ENCODE measurements at regions not wholly inside any gene's neighbourhood (a gene's known extent, or its start where the extent isn't known, plus 50 kb on each side); places are given as distances from the start of the nearest gene placed in this dataset.

DNA sequence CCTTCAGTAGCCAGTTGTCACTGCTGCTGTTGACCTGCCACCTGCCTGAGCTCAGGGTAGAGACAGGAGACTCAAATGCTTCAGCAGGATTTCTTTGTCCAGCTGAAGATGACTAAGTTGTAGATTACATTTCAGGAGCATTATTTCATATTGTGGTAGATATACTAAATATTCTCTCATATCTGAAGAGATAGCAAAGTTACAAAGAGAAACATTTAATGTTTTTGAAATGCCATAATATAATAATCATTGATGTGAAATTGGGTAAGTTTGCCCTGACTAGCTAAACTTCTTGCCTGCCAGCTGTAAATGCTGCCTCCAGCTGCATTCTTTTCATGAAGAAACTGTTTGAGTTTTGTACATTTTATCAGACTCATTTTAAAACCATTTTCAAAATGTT is 247.6 kb upstream of the CNKSR2 start:
- ATAC-seq (no peak), DNase-seq (no peak)
- Mint-ChIP-seq H3K36me3 (no peaks in the 10 kb centered on the region), H3K27me3 (no peaks in the 10 kb centered on the region), H3K27ac (no peak overlapping the region), H3K4me1 (no peaks in the 10 kb centered on the region), H3K4me3 (no peak overlapping the region), H3K9me3 (ENCODE audit: low read depth) (no peaks in the 10 kb centered on the region)
- CTCF ChIA-PET, result no interaction called here

DNA sequence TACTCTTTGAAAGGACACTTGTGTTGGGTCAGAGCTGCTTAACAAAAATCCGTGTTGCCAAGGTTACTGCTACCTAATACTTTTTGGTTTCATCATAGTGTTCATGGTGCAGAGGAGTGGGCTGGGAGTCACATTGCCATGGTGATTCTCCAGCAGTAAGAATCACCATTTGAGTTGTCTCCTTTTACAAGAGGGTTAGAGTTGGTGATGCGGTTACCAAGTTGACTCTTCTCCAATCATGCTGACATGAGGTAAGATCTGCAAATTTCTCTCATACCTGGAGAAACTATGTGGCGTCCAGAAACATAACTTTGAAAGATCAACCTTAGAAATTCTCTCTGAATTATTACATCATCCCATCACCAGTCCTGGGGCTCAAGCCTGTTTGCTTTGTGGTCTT is 242.9 kb upstream of the CNKSR2 start:
- CTCF ChIA-PET, result no interaction called here
- Mint-ChIP-seq H3K36me3 (no peaks in the 10 kb centered on the region), H3K27me3 (no peaks in the 10 kb centered on the region), H3K9me3 (ENCODE audit: low read depth) (no peaks in the 10 kb centered on the region), H3K4me1 (no peaks in the 10 kb centered on the region), H3K4me3 (no peak overlapping the region), H3K27ac (no peak overlapping the region)
- ATAC-seq, result no peak
- no peak for DNase-seq

DNA sequence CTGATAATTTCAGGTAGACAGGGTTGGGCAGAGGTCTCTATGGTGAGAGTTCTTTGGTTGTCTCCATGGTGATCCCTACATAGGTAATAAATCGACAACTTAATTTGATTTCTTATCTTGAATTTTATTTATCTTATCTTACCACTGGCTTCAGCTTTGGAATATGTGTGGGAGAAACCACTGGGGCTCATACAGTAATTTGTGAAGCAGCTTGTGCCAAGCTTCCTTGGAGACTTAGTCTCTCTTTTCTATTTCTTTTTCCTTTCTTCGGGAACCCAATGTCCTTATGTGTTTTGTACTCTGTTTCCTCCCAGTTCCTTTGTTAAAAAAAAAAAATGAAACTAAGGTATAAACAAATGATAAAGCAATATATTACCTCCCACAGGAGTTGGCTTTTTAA is 242.4 kb upstream of the CNKSR2 start:
- CTCF ChIA-PET, result no interaction called here
- H3K27ac Mint-ChIP-seq, result no peak overlapping the region
- H3K36me3 Mint-ChIP-seq, result no peaks in the 10 kb centered on the region
- H3K4me3 Mint-ChIP-seq, result no peak overlapping the region
- ATAC-seq (no peak), DNase-seq (no peak)
- no peaks in the 10 kb centered on the region for H3K4me1 Mint-ChIP-seq
- H3K9me3 Mint-ChIP-seq (ENCODE audit: low read depth), result no peaks in the 10 kb centered on the region
- H3K27me3 Mint-ChIP-seq, result no peaks in the 10 kb centered on the region

DNA sequence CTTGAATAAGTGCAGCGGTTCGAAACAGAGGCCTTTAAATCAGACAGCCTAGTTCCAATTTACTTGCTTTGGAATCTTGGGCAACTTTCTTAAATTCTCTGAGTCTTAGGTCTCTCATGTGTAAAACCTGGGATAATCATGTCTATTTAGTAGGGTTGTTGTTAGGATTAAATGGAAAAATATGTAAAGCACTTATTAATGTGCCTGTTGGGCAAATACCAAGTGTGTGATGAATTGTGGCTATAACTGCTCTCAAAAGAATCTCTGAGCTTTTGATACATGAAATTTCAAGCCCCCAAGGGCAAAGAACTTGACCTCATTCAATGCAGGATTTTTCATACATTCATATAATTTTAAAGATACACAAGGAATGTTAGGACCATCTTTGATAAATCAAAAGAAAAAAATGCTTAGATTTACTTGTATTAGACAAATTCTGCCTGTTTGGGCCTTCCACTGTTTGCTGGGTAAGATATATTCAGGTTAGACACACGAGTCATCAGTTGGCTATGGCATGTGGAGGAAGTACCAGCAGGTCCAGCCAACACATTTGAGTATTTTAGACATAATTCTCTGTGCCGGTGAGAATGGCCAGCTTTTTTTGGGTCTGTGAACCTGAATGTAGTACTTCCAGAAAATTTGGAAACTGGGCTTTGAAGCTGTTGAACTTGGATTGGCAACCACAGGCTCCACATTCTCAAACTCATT is 241.4 kb upstream of the CNKSR2 start:
- Mint-ChIP-seq H3K27ac (no peak overlapping the region), H3K9me3 (ENCODE audit: low read depth) (no peaks in the 10 kb centered on the region), H3K27me3 (no peaks in the 10 kb centered on the region), H3K4me3 (no peak overlapping the region), H3K36me3 (no peaks in the 10 kb centered on the region), H3K4me1 (no peaks in the 10 kb centered on the region)
- CTCF ChIA-PET, result no interaction called here
- ATAC-seq (no peak), DNase-seq (no peak)

DNA sequence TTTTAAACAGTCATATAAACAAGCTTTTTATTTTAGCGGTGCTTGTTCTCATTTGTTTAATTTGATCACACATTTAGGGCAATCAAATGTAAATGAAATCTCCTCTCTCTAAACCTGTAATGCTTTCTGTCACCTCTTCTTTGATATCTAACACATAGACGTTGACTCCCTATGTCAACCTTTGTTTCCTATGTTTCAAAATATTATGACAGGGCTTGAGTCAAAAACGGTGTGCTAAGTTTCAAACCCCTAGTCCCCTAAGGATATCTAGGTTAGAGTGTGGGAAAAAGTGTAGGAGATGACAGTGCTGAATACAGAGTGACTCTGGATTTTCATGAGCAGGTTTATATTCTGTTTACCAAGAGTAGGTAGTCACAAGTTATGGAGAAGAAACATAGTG is 224.0 kb upstream of the CNKSR2 start:
- H3K27me3 Mint-ChIP-seq, result no peaks in the 10 kb centered on the region
- H3K36me3 Mint-ChIP-seq, result no peaks in the 10 kb centered on the region
- DNase-seq, result no peak
- no peaks in the 10 kb centered on the region for H3K9me3 Mint-ChIP-seq (ENCODE audit: low read depth)
- H3K27ac Mint-ChIP-seq, result no peak overlapping the region
- no peak overlapping the region for H3K4me3 Mint-ChIP-seq
- ATAC-seq, result no peak
- CTCF ChIA-PET, result no interaction called here
- no peaks in the 10 kb centered on the region for H3K4me1 Mint-ChIP-seq

DNA sequence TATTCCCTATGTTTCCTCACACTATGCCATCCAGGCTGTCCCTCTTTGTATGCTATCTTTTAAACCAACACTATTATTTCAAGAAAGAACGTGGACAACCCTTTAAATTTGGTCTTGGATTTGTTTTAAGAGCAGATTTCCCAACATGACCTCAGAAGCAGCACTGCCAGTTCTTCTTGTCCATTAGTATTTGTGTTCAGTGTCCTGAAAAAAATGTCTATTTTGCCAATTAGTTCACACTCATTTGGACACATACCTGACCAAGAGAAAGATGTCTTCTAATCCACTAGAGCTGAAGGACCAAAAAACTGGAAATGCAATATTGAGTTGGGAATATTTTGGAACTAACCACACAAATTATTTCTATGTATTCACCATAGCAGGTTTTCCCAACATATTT is 223.2 kb upstream of the CNKSR2 start:
- CTCF ChIA-PET, result no interaction called here
- H3K4me3 Mint-ChIP-seq, result no peak overlapping the region

DNA sequence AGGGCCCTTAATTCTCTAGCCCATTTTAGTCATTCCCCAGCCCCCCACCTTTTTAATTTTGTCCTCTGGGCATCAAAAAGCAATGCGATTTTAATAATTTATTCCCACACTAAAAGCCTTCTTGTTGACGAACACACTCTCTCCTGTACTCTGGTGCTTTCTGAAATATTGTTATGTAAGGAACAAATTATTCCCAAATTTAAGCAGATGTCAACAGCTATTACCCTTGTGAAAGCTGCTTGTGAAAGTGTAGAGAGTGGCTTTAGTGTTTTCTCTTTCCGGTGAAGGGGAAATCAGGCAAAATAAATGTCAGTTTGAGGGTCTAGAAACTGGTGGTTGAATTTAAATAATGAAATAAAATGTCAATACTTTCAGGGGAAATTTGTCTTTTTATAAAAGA is 221.2 kb upstream of the CNKSR2 start:
- ATAC-seq (no peak), DNase-seq (no peak)
- H3K27ac Mint-ChIP-seq, result no peak overlapping the region
- H3K36me3 Mint-ChIP-seq, result no peaks in the 10 kb centered on the region
- H3K4me1 Mint-ChIP-seq, result no peaks in the 10 kb centered on the region
- CTCF ChIA-PET, result no interaction called here
- H3K27me3 Mint-ChIP-seq, result no peaks in the 10 kb centered on the region
- no peaks in the 10 kb centered on the region for H3K9me3 Mint-ChIP-seq (ENCODE audit: low read depth)
- no peak overlapping the region for H3K4me3 Mint-ChIP-seq

More for the DNA sequence above, 223.2 kb upstream of the CNKSR2 start:
- DNase-seq, result no peak
- ATAC-seq, result no peak
- H3K4me1 Mint-ChIP-seq, result no peaks in the 10 kb centered on the region
- H3K36me3 Mint-ChIP-seq, result no peaks in the 10 kb centered on the region
- H3K27ac Mint-ChIP-seq, result no peak overlapping the region
- no peaks in the 10 kb centered on the region for H3K27me3 Mint-ChIP-seq
- no peaks in the 10 kb centered on the region for H3K9me3 Mint-ChIP-seq (ENCODE audit: low read depth)

DNA sequence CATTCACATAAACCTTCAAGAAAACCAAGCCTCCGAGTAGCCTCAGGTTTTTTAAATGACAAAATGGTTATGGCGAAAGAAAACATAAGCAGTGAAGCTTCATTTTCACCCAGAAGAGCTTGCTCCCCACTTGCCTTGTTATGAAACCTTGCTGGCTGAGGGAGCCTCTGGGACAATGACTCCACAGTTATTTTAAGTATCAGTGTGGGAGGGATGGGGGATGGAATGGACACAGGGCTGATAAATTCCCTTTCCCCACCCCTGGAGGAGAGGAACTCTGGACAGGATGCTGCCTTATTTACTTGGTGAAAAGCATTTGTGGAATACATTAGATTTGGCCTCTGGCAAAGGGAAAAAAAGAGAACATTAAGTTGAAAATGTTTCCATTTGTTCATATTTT is 220.7 kb upstream of the CNKSR2 start:
- no peak overlapping the region for H3K4me3 Mint-ChIP-seq
- no peak for DNase-seq
- no peak overlapping the region for H3K27ac Mint-ChIP-seq
- CTCF ChIA-PET, result no interaction called here
- no peaks in the 10 kb centered on the region for H3K27me3 Mint-ChIP-seq
- no peaks in the 10 kb centered on the region for H3K9me3 Mint-ChIP-seq (ENCODE audit: low read depth)
- H3K4me1 Mint-ChIP-seq, result no peaks in the 10 kb centered on the region
- no peaks in the 10 kb centered on the region for H3K36me3 Mint-ChIP-seq
- ATAC-seq, result no peak

DNA sequence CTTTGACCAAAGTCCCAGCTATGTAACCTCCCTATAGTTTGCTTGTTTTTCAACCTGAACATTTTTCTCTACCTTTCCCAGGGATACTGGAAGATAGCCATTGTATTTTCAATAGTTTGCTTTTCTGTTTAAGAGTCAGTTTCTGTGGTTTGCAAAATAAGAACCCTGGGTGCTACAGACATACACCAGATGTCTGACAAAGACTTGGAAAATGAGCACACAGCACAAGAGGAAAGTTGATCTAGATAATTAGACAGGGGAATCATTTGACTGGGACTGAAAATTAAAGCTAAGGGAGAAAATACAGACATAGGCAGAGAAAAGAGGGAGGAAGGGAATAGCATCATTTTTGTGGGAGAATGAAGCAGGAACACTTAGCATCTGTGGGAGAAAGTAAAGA is 218.3 kb upstream of the CNKSR2 start:
- CTCF ChIA-PET, result interaction anchor here (1.1 kb wide), 1 partner anchor 10 kb away, joined by 3 read pairs; no protein-coding TSS in a partner anchor
- DNase-seq (no peak), ATAC-seq (no peak)
- Mint-ChIP-seq H3K4me3 (no peak overlapping the region), H3K36me3 (no peaks in the 10 kb centered on the region), H3K9me3 (ENCODE audit: low read depth) (no peaks in the 10 kb centered on the region), H3K27ac (no peak overlapping the region), H3K27me3 (no peaks in the 10 kb centered on the region), H3K4me1 (no peaks in the 10 kb centered on the region)

DNA sequence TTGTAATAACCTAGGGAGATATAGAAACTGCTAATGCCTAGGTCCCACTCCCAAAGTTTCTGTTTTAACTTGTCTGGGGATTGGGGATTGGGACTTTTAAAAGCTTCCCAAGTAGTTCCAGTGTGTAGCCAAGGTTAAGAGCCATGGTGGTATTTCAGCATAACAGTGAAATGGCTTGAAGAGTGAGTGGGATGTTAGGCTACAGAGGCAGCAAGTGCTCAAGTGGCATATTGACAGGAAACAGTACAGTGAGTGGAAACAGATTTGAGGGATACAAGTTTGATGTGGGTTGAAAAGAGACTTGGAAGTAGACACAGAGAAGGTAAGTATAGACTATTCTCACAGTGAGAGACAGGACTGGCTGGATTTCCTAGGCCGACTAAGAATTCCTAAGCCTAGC is 217.6 kb upstream of the CNKSR2 start:
- no peak overlapping the region for H3K27ac Mint-ChIP-seq
- CTCF ChIA-PET, result interaction anchor here (1.1 kb wide), 1 partner anchor 9 kb away, joined by 3 read pairs; no protein-coding TSS in a partner anchor

DNA sequence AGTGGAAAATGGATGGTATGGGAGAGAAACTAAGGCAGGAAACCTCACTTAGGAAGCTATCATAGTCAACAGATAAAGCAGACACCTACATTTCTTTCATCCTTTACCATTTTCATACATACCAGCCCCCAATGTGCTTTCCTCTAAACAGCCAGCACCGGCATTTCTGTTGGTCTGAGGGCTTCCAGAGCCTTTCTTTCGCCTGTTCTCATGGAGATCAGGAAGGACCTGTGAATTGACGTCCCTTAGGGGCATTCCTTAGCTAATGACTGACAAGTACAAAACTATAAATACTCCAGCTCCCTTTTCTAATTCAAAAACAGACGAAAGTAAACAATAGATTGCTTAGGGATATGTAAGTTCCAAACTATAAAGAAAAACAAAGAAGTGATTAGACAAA is 215.5 kb upstream of the CNKSR2 start:
- no peaks in the 10 kb centered on the region for H3K27me3 Mint-ChIP-seq
- no peaks in the 10 kb centered on the region for H3K36me3 Mint-ChIP-seq
- no peak overlapping the region for H3K4me3 Mint-ChIP-seq
- DNase-seq (no peak), ATAC-seq (no peak)
- CTCF ChIA-PET, result no interaction called here
- H3K4me1 Mint-ChIP-seq, result no peaks in the 10 kb centered on the region
- no peaks in the 10 kb centered on the region for H3K9me3 Mint-ChIP-seq (ENCODE audit: low read depth)
- no peak overlapping the region for H3K27ac Mint-ChIP-seq

More for the DNA sequence above, 217.6 kb upstream of the CNKSR2 start:
- Mint-ChIP-seq H3K9me3 (ENCODE audit: low read depth) (no peaks in the 10 kb centered on the region), H3K27me3 (no peaks in the 10 kb centered on the region), H3K4me3 (no peak overlapping the region), H3K36me3 (no peaks in the 10 kb centered on the region), H3K4me1 (no peaks in the 10 kb centered on the region)
- ATAC-seq (no peak), DNase-seq (no peak)

DNA sequence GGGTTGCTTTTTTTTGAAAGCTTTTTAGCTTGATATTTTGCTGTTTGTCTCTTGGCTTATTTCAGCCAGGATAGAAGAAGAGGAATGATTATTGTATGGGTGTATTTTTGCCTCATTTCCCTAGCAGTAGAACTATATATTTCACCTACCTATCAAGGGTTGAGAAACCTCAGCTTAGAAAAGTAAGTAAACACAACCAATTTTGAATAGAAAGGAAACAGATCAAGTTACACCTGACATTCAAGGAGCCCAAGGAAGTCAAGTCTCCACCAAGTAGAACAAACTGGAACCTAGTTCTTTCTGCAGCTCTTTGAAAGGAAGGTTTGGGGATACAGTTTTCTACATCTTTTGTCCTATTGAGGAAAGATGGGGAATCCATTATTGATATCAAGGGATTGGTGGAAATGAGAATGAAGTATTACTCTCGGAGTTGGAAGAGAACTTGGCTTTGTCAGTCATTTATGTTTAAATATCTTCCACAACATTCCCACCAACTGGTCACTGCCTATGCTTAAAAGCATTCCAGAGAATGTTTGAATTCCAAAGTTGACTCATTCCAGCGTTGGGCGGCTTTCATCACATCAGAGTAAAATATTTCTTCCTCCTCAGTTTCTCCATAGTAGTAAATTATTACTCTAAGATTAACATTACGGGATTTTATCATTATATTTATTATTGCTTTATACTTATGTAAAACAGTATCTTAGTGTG is 207.8 kb upstream of the CNKSR2 start:
- H3K4me3 Mint-ChIP-seq, result no peak overlapping the region
- H3K36me3 Mint-ChIP-seq, result no peaks in the 10 kb centered on the region
- ATAC-seq (no peak), DNase-seq (no peak)
- no peaks in the 10 kb centered on the region for H3K4me1 Mint-ChIP-seq
- H3K27me3 Mint-ChIP-seq, result no peaks in the 10 kb centered on the region
- CTCF ChIA-PET, result interaction anchor here (0.8 kb wide), 1 partner anchor 10 kb away, joined by 3 read pairs; no protein-coding TSS in a partner anchor
- no peaks in the 10 kb centered on the region for H3K9me3 Mint-ChIP-seq (ENCODE audit: low read depth)
- no peak overlapping the region for H3K27ac Mint-ChIP-seq

DNA sequence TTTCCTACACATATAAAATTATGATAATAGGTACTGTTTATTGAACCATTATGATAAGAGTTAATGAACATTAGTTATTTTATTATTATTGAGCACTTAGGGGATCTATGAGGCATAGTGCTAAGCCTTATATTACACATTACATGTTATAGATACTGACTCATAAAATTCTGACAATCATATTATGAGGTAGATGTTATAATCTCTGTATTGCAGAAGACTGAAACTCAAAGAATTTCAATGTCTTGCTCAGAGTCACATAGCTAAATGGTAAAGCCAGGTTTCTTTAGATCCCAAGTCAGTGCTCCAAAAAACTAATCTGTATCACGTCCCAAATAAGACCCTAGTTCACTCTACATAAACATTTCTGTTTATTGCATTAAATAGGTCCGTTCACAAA is 207.2 kb upstream of the CNKSR2 start:
- CTCF ChIA-PET, result no interaction called here
- ATAC-seq, result no peak
- no peaks in the 10 kb centered on the region for H3K36me3 Mint-ChIP-seq
- no peak for DNase-seq
- no peaks in the 10 kb centered on the region for H3K27me3 Mint-ChIP-seq
- H3K4me1 Mint-ChIP-seq, result no peaks in the 10 kb centered on the region
- H3K9me3 Mint-ChIP-seq (ENCODE audit: low read depth), result no peaks in the 10 kb centered on the region
- no peak overlapping the region for H3K4me3 Mint-ChIP-seq
- H3K27ac Mint-ChIP-seq, result no peak overlapping the region

DNA sequence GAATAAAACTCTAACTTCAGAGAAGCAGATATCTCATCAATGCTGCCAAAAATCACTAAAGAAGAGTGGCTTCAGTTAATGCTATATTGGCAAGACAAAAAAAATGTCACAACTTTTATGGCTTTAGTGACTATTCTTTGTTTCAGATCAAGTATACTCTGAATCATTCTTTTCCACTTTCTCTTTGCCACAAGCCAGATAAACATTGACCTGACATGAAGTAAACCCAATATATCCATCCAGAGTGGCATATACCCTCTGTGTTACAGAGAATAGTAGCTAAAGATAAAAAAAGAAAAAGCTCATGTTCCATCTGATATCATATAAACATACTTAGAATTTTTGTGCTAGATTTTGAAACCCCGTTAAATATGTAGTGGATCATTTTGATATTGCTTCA is 206.7 kb upstream of the CNKSR2 start:
- Mint-ChIP-seq H3K36me3 (no peaks in the 10 kb centered on the region), H3K27ac (no peak overlapping the region), H3K4me1 (no peaks in the 10 kb centered on the region), H3K27me3 (no peaks in the 10 kb centered on the region), H3K4me3 (no peak overlapping the region), H3K9me3 (ENCODE audit: low read depth) (no peaks in the 10 kb centered on the region)
- CTCF ChIA-PET, result no interaction called here
- ATAC-seq, result no peak
- DNase-seq, result no peak
